LoVo (cell line): ENCODE measurements at regions not wholly inside any gene's neighbourhood (a gene's known extent, or its start where the extent isn't known, plus 50 kb on each side); places are given as distances from the start of the nearest gene placed in this dataset.
"Not testable (repeated sequence)": the region's sequence is repeated elsewhere in the genome, so short reads cannot be mapped to it uniquely, and the experiment has no call there.

Source experiments
- DNase-seq: peaks from one replicate; pipeline ENCODE4 v3.0.0-alpha.2; 2016; ENCODE audit warnings: low spot score

- not testable (repeated sequence) for DNase-seq
Observed at GRCh38 chr2:89296820-89297398, 605.4 kb downstream of the RPIA start.

- not testable (repeated sequence) for DNase-seq
Observed at GRCh38 chr2:89299196-89299595, 607.7 kb downstream of the RPIA start.

- not testable (repeated sequence) for DNase-seq
Observed at GRCh38 chr2:89305623-89306022, 614.1 kb downstream of the RPIA start.

- not testable (repeated sequence) for DNase-seq
Observed at GRCh38 chr2:89306869-89307637, 615.6 kb downstream of the RPIA start.

- DNase-seq, result not testable (repeated sequence)
Observed at GRCh38 chr2:89318990-89319389, 627.5 kb downstream of the RPIA start.

- not testable (repeated sequence) for DNase-seq
Observed at GRCh38 chr2:89325894-89326293, 634.4 kb downstream of the RPIA start.

GRCh38 chr2:89326455-89326854, 635.0 kb downstream of the RPIA start:
- not testable (repeated sequence) for DNase-seq

- DNase-seq, result not testable (repeated sequence)
Observed at GRCh38 chr2:89328790-89329189, 637.3 kb downstream of the RPIA start.
